ENCODE measurements at regions not wholly inside any gene's neighbourhood (a gene's known extent, or its start where the extent isn't known, plus 50 kb on each side); places are given as distances from the start of the nearest gene placed in this dataset.

GRCh38 chr18:26736301-26736700 lies 129.2 kb downstream of the AQP4 start:
- no peak overlapping the region for H3K4me3 ChIP-seq
- H3K27me3 ChIP-seq = no peaks in the 10 kb centered on the region
- no peak overlapping the region for H3K27ac ChIP-seq
- no peak for DNase-seq
- intact Hi-C loops (cut with DNase I) = no loop called here
- no peaks in the 10 kb centered on the region for H3K9me3 ChIP-seq
- FAIRE-seq = no peak
- ATAC-seq = no peak
- no peaks in the 10 kb centered on the region for H3K36me3 ChIP-seq
- 91 to 100% methylated on average over 1 of the region's 1 CpG for WGBS, 2 donors
- H3K4me1 ChIP-seq = no peaks in the 10 kb centered on the region
- no peak for TF ChIP-seq CTCF (IDR thresholded peaks at IDR 0.05)

DNA sequence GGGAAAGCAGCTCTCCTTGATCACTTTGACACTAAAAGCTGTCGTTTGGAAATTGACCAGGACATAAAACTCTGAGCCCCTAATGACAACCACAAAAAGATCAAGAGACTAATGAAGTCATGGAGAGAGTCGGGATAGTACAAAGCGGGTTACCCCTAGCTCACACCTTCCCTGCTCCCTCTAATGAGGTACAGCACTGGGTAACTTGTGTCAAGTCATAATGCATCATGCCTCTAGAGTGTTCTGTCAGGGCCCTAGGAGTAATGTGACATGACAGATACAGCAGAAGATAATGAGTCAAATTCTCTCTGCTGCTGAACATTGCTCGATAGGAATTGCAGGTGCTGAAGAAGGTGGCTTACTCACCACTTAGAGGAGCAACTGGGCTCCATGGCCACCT lies 130.7 kb downstream of the AQP4 start:
- Histone ChIP-seq H3K4me1 (no peaks in the 10 kb centered on the region), H3K27me3 (no peaks in the 10 kb centered on the region), H3K27ac (no peak overlapping the region), H3K9me3 (no peaks in the 10 kb centered on the region), H3K36me3 (no peaks in the 10 kb centered on the region), H3K4me3 (no peak overlapping the region)
- DNase-seq = no peak
- TF ChIP-seq CTCF (IDR thresholded peaks at IDR 0.05) = no peak
- ATAC-seq = no peak
- 56 to 62% methylated on average over 4 of the region's 4 CpGs for WGBS, 2 donors
- intact Hi-C loops (cut with DNase I) = no loop called here
- no peak for FAIRE-seq

DNA sequence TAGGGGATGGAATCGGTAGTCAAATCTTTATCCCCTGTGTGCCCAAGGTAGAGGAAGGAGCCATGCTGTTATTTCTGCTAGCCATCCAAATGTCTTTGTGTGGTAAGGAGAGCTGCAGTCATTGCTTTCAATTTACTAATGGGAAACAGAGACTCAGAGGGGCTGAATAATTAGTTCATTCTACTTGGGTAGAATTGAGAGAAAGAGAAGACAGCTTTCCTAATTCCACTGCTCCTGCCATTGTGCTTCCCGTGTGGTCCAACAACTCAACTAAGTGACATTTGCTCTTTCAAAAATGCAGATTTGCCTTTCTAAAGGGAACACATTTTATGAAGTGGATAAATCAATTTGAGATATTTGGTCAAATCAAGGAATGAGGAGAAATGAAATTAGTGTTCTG lies 136.1 kb downstream of the AQP4 start:
- DNase-seq = no peak
- no peak overlapping the region for H3K27ac ChIP-seq
- 87 to 96% methylated on average over 2 of the region's 2 CpGs for WGBS, 2 donors
- no peaks in the 10 kb centered on the region for H3K9me3 ChIP-seq
- no peaks in the 10 kb centered on the region for H3K36me3 ChIP-seq
- no peaks in the 10 kb centered on the region for H3K4me1 ChIP-seq
- TF ChIP-seq CTCF (IDR thresholded peaks at IDR 0.05) = no peak
- no peak overlapping the region for H3K4me3 ChIP-seq
- no peaks in the 10 kb centered on the region for H3K27me3 ChIP-seq
- no peak for ATAC-seq
- intact Hi-C loops (cut with DNase I) = no loop called here
- FAIRE-seq = no peak

DNA sequence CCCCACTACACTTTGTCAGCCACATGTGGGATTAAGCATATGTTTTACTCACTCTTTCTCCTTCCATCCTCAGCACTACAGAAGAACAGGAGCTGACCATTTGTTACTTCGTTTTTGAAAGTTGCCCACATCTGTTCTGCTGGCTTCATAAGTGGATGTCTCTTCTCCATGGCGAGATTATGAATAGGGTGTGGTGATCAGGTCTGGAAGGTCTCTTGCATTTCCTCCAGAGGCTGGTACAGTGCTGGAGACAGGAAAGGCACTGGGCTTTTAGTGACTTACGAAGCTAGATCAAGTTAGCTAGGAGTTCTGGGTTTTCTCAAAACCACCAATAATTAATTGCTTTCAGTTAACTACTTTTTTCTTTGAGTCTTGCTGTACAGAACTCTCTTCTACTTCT lies 136.5 kb downstream of the AQP4 start:
- FAIRE-seq = no peak
- ATAC-seq = no peak
- H3K4me1 ChIP-seq = no peaks in the 10 kb centered on the region

DNA sequence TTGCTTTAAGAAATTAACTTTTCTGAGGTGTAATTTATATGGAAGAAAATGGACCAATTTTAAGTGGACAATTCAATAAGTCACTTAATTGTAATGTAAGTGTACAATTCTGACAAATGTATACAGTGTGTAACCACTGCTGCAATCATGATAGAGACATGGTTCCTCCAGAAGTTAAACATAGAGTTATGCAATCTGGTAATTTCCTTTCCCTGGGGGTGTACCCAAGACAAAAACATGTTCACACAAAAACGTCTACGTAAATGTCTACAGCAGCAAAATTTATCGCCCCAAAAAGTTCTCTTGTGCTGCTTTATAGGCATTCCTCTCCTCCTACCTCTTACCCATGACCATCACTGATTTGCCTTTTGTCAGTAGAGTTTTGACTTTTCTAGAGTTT lies 141.5 kb downstream of the AQP4 start:
- intact Hi-C loops (cut with DNase I) = no loop called here
- FAIRE-seq (no peak), ATAC-seq (no peak), DNase-seq (no peak)
- WGBS, 2 donors = 80 to 84% methylated on average over 3 of the region's 3 CpGs
- Histone ChIP-seq H3K27ac (no peak overlapping the region), H3K4me1 (no peaks in the 10 kb centered on the region), H3K27me3 (no peaks in the 10 kb centered on the region), H3K4me3 (no peak overlapping the region), H3K9me3 (no peaks in the 10 kb centered on the region), H3K36me3 (no peaks in the 10 kb centered on the region)
- TF ChIP-seq CTCF (IDR thresholded peaks at IDR 0.05) = no peak

More for the DNA sequence above, 136.5 kb downstream of the AQP4 start:
- Histone ChIP-seq H3K27ac (no peak overlapping the region), H3K36me3 (no peaks in the 10 kb centered on the region), H3K4me3 (no peak overlapping the region), H3K27me3 (no peaks in the 10 kb centered on the region), H3K9me3 (no peaks in the 10 kb centered on the region)
- intact Hi-C loops (cut with DNase I) = no loop called here
- no peak for DNase-seq
- TF ChIP-seq CTCF (IDR thresholded peaks at IDR 0.05) = no peak
- WGBS, 2 donors = 72 to 79% methylated on average over 3 of the region's 3 CpGs

Data from pancreas (tissue), 10 donors.